GM12874 (cell line): ENCODE measurements at regions not wholly inside any gene's neighbourhood (a gene's known extent, or its start where the extent isn't known, plus 50 kb on each side); places are given as distances from the start of the nearest gene placed in this dataset.

Source experiments
- CTCF ChIP-seq: IDR thresholded peaks from 2 replicates; pipeline ENCODE4 v1.5.1; 2011; ENCODE audit warnings: low read depth, mild to moderate bottlenecking, control low read depth, low read length, moderate library complexity; ENCODE audit not compliant: insufficient read depth

- TF ChIP-seq CTCF, result no peak
Observed at GRCh38 chr6:90421666-90422065, 125.0 kb upstream of the BACH2 start.

- TF ChIP-seq CTCF, result no peak
Observed at GRCh38 chr6:90420500-90420899, 123.9 kb upstream of the BACH2 start.

GRCh38 chr6:90417385-90417784 lies 120.7 kb upstream of the BACH2 start:
- TF ChIP-seq CTCF, result no peak

- TF ChIP-seq CTCF, result no peak
Observed at GRCh38 chr6:90416322-90416721, 119.7 kb upstream of the BACH2 start.

GRCh38 chr6:90415178-90415577 lies 118.5 kb upstream of the BACH2 start:
- no peak for TF ChIP-seq CTCF

GRCh38 chr6:90414352-90414751 lies 117.7 kb upstream of the BACH2 start:
- no peak for TF ChIP-seq CTCF

GRCh38 chr6:90413867-90414266 lies 117.2 kb upstream of the BACH2 start:
- TF ChIP-seq CTCF, result no peak

GRCh38 chr6:90413396-90413795 lies 116.8 kb upstream of the BACH2 start:
- TF ChIP-seq CTCF, result no peak
